ENCODE measurements at regions not wholly inside any gene's neighbourhood (a gene's known extent, or its start where the extent isn't known, plus 50 kb on each side); places are given as distances from the start of the nearest gene placed in this dataset.

GRCh38 chr2:5845798-5846330 lies 153.7 kb downstream of the SOX11 start:
- DNase-seq = no peak

GRCh38 chr2:5846881-5847280 lies 154.7 kb downstream of the SOX11 start:
- no peak for DNase-seq

GRCh38 chr2:5849562-5849961 lies 157.4 kb downstream of the SOX11 start:
- DNase-seq = no peak

GRCh38 chr2:5851410-5851809 lies 159.2 kb downstream of the SOX11 start:
- DNase-seq = no peak

- DNase-seq = no peak
Measured at GRCh38 chr2:5854797-5855196, 162.6 kb downstream of the SOX11 start.

GRCh38 chr2:5867056-5867455 lies 174.9 kb downstream of the SOX11 start:
- no peak for DNase-seq

GRCh38 chr2:5868931-5869330 lies 176.7 kb downstream of the SOX11 start:
- DNase-seq = no peak

- DNase-seq = no peak
Measured at GRCh38 chr2:5869936-5870335, 177.8 kb downstream of the SOX11 start.

GRCh38 chr2:5877360-5877759 lies 185.2 kb downstream of the SOX11 start:
- no peak for DNase-seq

GRCh38 chr2:5885451-5886173 lies 193.4 kb downstream of the SOX11 start:
- no peak for DNase-seq

- no peak for DNase-seq
Measured at GRCh38 chr2:5886462-5886861, 194.3 kb downstream of the SOX11 start.

- no peak for DNase-seq
Measured at GRCh38 chr2:5888126-5888525, 195.9 kb downstream of the SOX11 start.

- no peak for DNase-seq
Measured at GRCh38 chr2:5889519-5889918, 197.3 kb downstream of the SOX11 start.

- no peak for DNase-seq
Measured at GRCh38 chr2:5894355-5894754, 202.2 kb downstream of the SOX11 start.

GRCh38 chr2:5895284-5895683 lies 203.1 kb downstream of the SOX11 start:
- DNase-seq = no peak

GRCh38 chr2:5897249-5897648 lies 205.1 kb downstream of the SOX11 start:
- no peak for DNase-seq

- DNase-seq = no peak
Measured at GRCh38 chr2:5898667-5899066, 206.5 kb downstream of the SOX11 start.

GRCh38 chr2:5905661-5906060 lies 213.5 kb downstream of the SOX11 start:
- DNase-seq = no peak

GRCh38 chr2:5908071-5908470 lies 215.9 kb downstream of the SOX11 start:
- DNase-seq = no peak

- no peak for DNase-seq
Measured at GRCh38 chr2:5911718-5912117, 219.5 kb downstream of the SOX11 start.

- no peak for DNase-seq
Measured at GRCh38 chr2:5913711-5914395, 221.7 kb downstream of the SOX11 start.

GRCh38 chr2:5914811-5915611 lies 222.8 kb downstream of the SOX11 start:
- no peak for DNase-seq

GRCh38 chr2:5915881-5916310 lies 223.7 kb downstream of the SOX11 start:
- no peak for DNase-seq

Measured in GOT3 (cell line).